ENCODE measurements at regions not wholly inside any gene's neighbourhood (a gene's known extent, or its start where the extent isn't known, plus 50 kb on each side); places are given as distances from the start of the nearest gene placed in this dataset.

- TF ChIP-seq RFX5 (IDR thresholded peaks at IDR 0.05) (no peak), POLR2A (IDR thresholded peaks at IDR 0.05; ENCODE audit: low read length) (no peak), PBX3 (IDR thresholded peaks at IDR 0.05) (no peak), RAD21 (conservative IDR thresholded peaks at IDR 0.05 in 1 of 2, IDR thresholded peaks at IDR 0.05 in 1 of 2) (no peak), POLR2AphosphoS2 (conservative IDR thresholded peaks at IDR 0.05; ENCODE audit: low read length) (no peak), EP300 (IDR thresholded peaks at IDR 0.05) (no peak), SMC3 (IDR thresholded peaks at IDR 0.05) (no peak), CHD2 (IDR thresholded peaks at IDR 0.05; ENCODE audit: low read length, partially characterized antibody) (no peak), MAFK (IDR thresholded peaks at IDR 0.05; ENCODE audit: partially characterized antibody) (no peak)
- TF ChIP-seq, protein P1, sequence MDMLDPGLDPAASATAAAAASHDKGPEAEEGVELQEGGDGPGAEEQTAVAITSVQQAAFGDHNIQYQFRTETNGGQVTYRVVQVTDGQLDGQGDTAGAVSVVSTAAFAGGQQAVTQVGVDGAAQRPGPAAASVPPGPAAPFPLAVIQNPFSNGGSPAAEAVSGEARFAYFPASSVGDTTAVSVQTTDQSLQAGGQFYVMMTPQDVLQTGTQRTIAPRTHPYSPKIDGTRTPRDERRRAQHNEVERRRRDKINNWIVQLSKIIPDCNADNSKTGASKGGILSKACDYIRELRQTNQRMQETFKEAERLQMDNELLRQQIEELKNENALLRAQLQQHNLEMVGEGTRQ (IDR thresholded peaks at IDR 0.05) = no peak
- TF ChIP-seq, protein P2, sequence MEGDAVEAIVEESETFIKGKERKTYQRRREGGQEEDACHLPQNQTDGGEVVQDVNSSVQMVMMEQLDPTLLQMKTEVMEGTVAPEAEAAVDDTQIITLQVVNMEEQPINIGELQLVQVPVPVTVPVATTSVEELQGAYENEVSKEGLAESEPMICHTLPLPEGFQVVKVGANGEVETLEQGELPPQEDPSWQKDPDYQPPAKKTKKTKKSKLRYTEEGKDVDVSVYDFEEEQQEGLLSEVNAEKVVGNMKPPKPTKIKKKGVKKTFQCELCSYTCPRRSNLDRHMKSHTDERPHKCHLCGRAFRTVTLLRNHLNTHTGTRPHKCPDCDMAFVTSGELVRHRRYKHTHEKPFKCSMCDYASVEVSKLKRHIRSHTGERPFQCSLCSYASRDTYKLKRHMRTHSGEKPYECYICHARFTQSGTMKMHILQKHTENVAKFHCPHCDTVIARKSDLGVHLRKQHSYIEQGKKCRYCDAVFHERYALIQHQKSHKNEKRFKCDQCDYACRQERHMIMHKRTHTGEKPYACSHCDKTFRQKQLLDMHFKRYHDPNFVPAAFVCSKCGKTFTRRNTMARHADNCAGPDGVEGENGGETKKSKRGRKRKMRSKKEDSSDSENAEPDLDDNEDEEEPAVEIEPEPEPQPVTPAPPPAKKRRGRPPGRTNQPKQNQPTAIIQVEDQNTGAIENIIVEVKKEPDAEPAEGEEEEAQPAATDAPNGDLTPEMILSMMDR (IDR thresholded peaks at IDR 0.05) = no peak
Measured at GRCh38 chr6:156123731-156124130, 653.4 kb upstream of the ARID1B start.

Measured in A549 (cell line).